BE2C (cell line): ENCODE measurements at regions not wholly inside any gene's neighbourhood (a gene's known extent, or its start where the extent isn't known, plus 50 kb on each side); places are given as distances from the start of the nearest gene placed in this dataset.

Experiments used
- DNase-seq: peaks from one replicate; pipeline ENCODE4 v3.0.0-alpha.2; 2020
- H3K27me3 ChIP-seq: fragments of 250-450 bp; sonication (Bioruptor Pico); 2 replicates; pipeline ENCODE4 v1.5.1; 2020; ENCODE audit warnings: mild to moderate bottlenecking
- H3K36me3 ChIP-seq: fragments of 250-450 bp; sonication (Bioruptor Pico); 2 replicates; pipeline ENCODE4 v1.5.1; 2020; ENCODE audit warnings: mild to moderate bottlenecking
- H3K4me1 ChIP-seq: fragments of 250-450 bp; sonication (Bioruptor Pico); 2 replicates; pipeline ENCODE4 v1.5.1; 2020
- H3K4me3 ChIP-seq: 2 replicates; pipeline ENCODE4 v1.5.1; 2011; ENCODE audit warnings: low read depth, low read length
- H3K9me3 ChIP-seq: fragments of 250-450 bp; sonication (Bioruptor Pico); 2 replicates; pipeline ENCODE4 v1.5.1; 2020
- TF ChIP-seq, protein P1 (sequence below): IDR thresholded peaks from 2 replicates; pipeline ENCODE4 v1.5.1; 2012; ENCODE audit warnings: mild to moderate bottlenecking, low read depth, low read length

GRCh38 chr11:2083411-2083810 is 55.8 kb downstream of the IGF2 start:
- Histone ChIP-seq H3K36me3 (no peaks in the 10 kb centered on the region), H3K9me3 (no peaks in the 10 kb centered on the region), H3K27me3 (no peaks in the 10 kb centered on the region), H3K4me1 (no peaks in the 10 kb centered on the region), H3K4me3 (no peak overlapping the region)
- no peak for DNase-seq
- TF ChIP-seq, protein P1, sequence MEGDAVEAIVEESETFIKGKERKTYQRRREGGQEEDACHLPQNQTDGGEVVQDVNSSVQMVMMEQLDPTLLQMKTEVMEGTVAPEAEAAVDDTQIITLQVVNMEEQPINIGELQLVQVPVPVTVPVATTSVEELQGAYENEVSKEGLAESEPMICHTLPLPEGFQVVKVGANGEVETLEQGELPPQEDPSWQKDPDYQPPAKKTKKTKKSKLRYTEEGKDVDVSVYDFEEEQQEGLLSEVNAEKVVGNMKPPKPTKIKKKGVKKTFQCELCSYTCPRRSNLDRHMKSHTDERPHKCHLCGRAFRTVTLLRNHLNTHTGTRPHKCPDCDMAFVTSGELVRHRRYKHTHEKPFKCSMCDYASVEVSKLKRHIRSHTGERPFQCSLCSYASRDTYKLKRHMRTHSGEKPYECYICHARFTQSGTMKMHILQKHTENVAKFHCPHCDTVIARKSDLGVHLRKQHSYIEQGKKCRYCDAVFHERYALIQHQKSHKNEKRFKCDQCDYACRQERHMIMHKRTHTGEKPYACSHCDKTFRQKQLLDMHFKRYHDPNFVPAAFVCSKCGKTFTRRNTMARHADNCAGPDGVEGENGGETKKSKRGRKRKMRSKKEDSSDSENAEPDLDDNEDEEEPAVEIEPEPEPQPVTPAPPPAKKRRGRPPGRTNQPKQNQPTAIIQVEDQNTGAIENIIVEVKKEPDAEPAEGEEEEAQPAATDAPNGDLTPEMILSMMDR, result no peak

- no peak overlapping the region for H3K4me3 ChIP-seq
- no peaks in the 10 kb centered on the region for H3K27me3 ChIP-seq
- no peak for DNase-seq
- no peaks in the 10 kb centered on the region for H3K36me3 ChIP-seq
- no peaks in the 10 kb centered on the region for H3K9me3 ChIP-seq
- H3K4me1 ChIP-seq, result no peaks in the 10 kb centered on the region
- TF ChIP-seq, protein P1, result no peak
These were observed 62.0 kb downstream of the IGF2 start for GRCh38 chr11:2077061-2077802.

GRCh38 chr11:2076441-2076840 is 62.7 kb downstream of the IGF2 start:
- Histone ChIP-seq H3K9me3 (no peaks in the 10 kb centered on the region), H3K4me3 (no peak overlapping the region), H3K36me3 (no peaks in the 10 kb centered on the region), H3K27me3 (no peaks in the 10 kb centered on the region), H3K4me1 (no peaks in the 10 kb centered on the region)
- DNase-seq, result no peak
- TF ChIP-seq, protein P1, result no peak

GRCh38 chr11:2074266-2074825 is 64.8 kb downstream of the IGF2 start:
- no peaks in the 10 kb centered on the region for H3K9me3 ChIP-seq
- H3K27me3 ChIP-seq, result no peaks in the 10 kb centered on the region
- H3K4me1 ChIP-seq, result no peaks in the 10 kb centered on the region
- H3K4me3 ChIP-seq, result no peak overlapping the region
- TF ChIP-seq, protein P1, result peak; percentile 17; the same call in 1 of the 2 replicates
- no peaks in the 10 kb centered on the region for H3K36me3 ChIP-seq
- DNase-seq, result no peak

- H3K36me3 ChIP-seq, result no peaks in the 10 kb centered on the region
- TF ChIP-seq, protein P1, result no peak
- H3K4me1 ChIP-seq, result no peaks in the 10 kb centered on the region
- DNase-seq, result no peak
- no peaks in the 10 kb centered on the region for H3K27me3 ChIP-seq
- no peak overlapping the region for H3K4me3 ChIP-seq
- H3K9me3 ChIP-seq, result no peaks in the 10 kb centered on the region
These were observed 66.5 kb downstream of the IGF2 start for GRCh38 chr11:2072551-2073261.
